Endothelial cell of umbilical vein (primary cell): ENCODE measurements at regions not wholly inside any gene's neighbourhood (a gene's known extent, or its start where the extent isn't known, plus 50 kb on each side); places are given as distances from the start of the nearest gene placed in this dataset.

Experiments used
- BruUV-seq: library from RNA; stranded (reverse); fragments of 400-500 nt; replicated peaks from 2 replicates; lab custom pipeline; 2021; lab: Mats Ljungman, UMichigan
- CTCF ChIA-PET: fragments of 300-600, 350-600 bp; sonication (Branson Sonifier 250); formaldehyde crosslinking; loops from one replicate; lab custom pipeline; 2021; ENCODE audit warnings: antibody characterized with exemption, inconsistent platforms; lab: Charles Lee
- POLR2A ChIA-PET: fragments of 300-600, 350-600 bp; sonication (Branson Sonifier 250); formaldehyde crosslinking; loops from one replicate; lab custom pipeline; 2021; ENCODE audit warnings: antibody characterized with exemption, inconsistent platforms; lab: Charles Lee
- DNase-seq: peaks from one replicate; pipeline ENCODE4 v3.0.0-alpha.2; 2011; ENCODE audit warnings: low read depth, low spot score
- FAIRE-seq: peaks from 2 replicates; lab custom pipeline; 2011; peaks lifted over from hg19 to GRCh38; lab: Jason Lieb, UNC
- H2AFZ ChIP-seq: 2 replicates; pipeline ENCODE4 v1.6.0; 2012; ENCODE audit warnings: low read depth, low read length, control low read depth, inconsistent platforms
- H3K27ac ChIP-seq: 2 replicates; pipeline ENCODE4 v1.5.1; 2011; ENCODE audit warnings: low read depth, mild to moderate bottlenecking, control low read depth, low read length, moderate library complexity; ENCODE audit not compliant: insufficient read depth
- H3K27me3 ChIP-seq, 2 experiments: 2 replicates each; pipeline versions ENCODE4 v1.6.0 to v1.6.1; 2011; ENCODE audit warnings: low read length in 2 of 2, mixed read lengths in 1 of 2; ENCODE audit not compliant: control insufficient read depth in 2 of 2, insufficient read depth in 2 of 2
- H3K36me3 ChIP-seq, 2 experiments: 2 replicates in 1 of 2; 3 replicates in 1 of 2; pipeline ENCODE4 v1.5.1; 2011; ENCODE audit warnings: low read length in 2 of 2, mild to moderate bottlenecking in 1 of 2, moderate library complexity in 1 of 2; ENCODE audit not compliant: control insufficient read depth in 2 of 2, insufficient read depth in 2 of 2; ENCODE audit errors: extremely low read depth in 1 of 2
- H3K4me1 ChIP-seq: 3 replicates; pipeline ENCODE4 v1.5.1; 2011; ENCODE audit warnings: mild to moderate bottlenecking, low read length; ENCODE audit not compliant: control insufficient read depth, insufficient read depth; ENCODE audit errors: extremely low read depth
- H3K4me2 ChIP-seq: 2 replicates; pipeline ENCODE4 v1.6.1; 2011; ENCODE audit warnings: low read length, control low read depth, mixed read lengths; ENCODE audit not compliant: insufficient read depth
- H3K4me3 ChIP-seq, 3 experiments: fragments of 200-600 bp in 1 of 3; sonication (generic), shearing (Covaris generic) in 1 of 3; replicated peaks in 1 of 3; 2 replicates each; pipeline ENCODE4 v1.5.1; 2011 to 2016; ENCODE audit warnings: control low read depth in 3 of 3, low read length in 3 of 3, mild to moderate bottlenecking in 2 of 3, inconsistent platforms in 1 of 3, low read depth in 1 of 3, moderate library complexity in 1 of 3; ENCODE audit not compliant: insufficient read depth in 1 of 3
- H3K79me2 ChIP-seq: 2 replicates; pipeline ENCODE4 v1.6.0; 2012; ENCODE audit warnings: low read length, inconsistent platforms; ENCODE audit not compliant: control insufficient read depth, insufficient read depth
- H3K9ac ChIP-seq: replicated peaks from 2 replicates; pipeline ENCODE3; 2011; ENCODE audit warnings: low read length, control low read depth; ENCODE audit not compliant: insufficient read depth; ENCODE audit errors: extremely low read depth
- H3K9me1 ChIP-seq: replicated peaks from 3 replicates; pipeline ENCODE4 v1.6.0; 2011; ENCODE audit warnings: mild to moderate bottlenecking, low read length; ENCODE audit not compliant: control insufficient read depth, insufficient read depth; ENCODE audit errors: extremely low read depth
- H3K9me3 ChIP-seq: replicated peaks from 2 replicates; pipeline ENCODE4 v1.5.1; 2012; ENCODE audit warnings: low read length, inconsistent platforms; ENCODE audit not compliant: control insufficient read depth, insufficient read depth
- H4K20me1 ChIP-seq: replicated peaks from 2 replicates; pipeline ENCODE3; 2011; ENCODE audit warnings: mild to moderate bottlenecking, low read length; ENCODE audit not compliant: control insufficient read depth, insufficient read depth; ENCODE audit errors: extremely low read depth
- CTCF ChIP-seq, 2 donors: IDR thresholded peaks; 1 replicate in 1 of 2; 2 replicates in 1 of 2; pipeline ENCODE4 v1.5.1; 2011; ENCODE audit warnings: low read length in 2 of 2, mild to moderate bottlenecking in 2 of 2, moderate library complexity in 2 of 2, control low read depth in 1 of 2, inconsistent platforms in 1 of 2, low read depth in 1 of 2; ENCODE audit not compliant: insufficient read depth in 1 of 2; ENCODE audit errors: extremely low read depth in 1 of 2
- EZH2 ChIP-seq: IDR thresholded peaks from 2 replicates; pipeline ENCODE4 v1.6.1; 2012; ENCODE audit warnings: borderline replicate concordance, low read depth, mild to moderate bottlenecking, moderate library complexity, low read length, inconsistent platforms; ENCODE audit not compliant: severe bottlenecking
- FOS ChIP-seq: IDR thresholded peaks from 2 replicates; pipeline ENCODE4 v1.6.1; 2011; ENCODE audit warnings: mild to moderate bottlenecking, low read length, moderate library complexity, borderline replicate concordance; ENCODE audit not compliant: insufficient read depth
- GATA2 ChIP-seq: IDR thresholded peaks from 2 replicates; pipeline ENCODE4 v1.7.0; 2011; ENCODE audit warnings: low read depth, mild to moderate bottlenecking, moderate library complexity, mixed read lengths, low read length; ENCODE audit not compliant: insufficient read length, insufficient read depth
- JUN ChIP-seq: IDR thresholded peaks from 2 replicates; pipeline ENCODE4 v1.6.1; 2011; ENCODE audit warnings: borderline replicate concordance, low read depth; ENCODE audit not compliant: insufficient read length, insufficient read depth
- MYC ChIP-seq: IDR thresholded peaks from one replicate; pipeline ENCODE4 v1.6.1; 2011; ENCODE audit warnings: mild to moderate bottlenecking, low read depth, low read length
- POLR2A ChIP-seq: IDR thresholded peaks from 2 replicates; pipeline ENCODE4 v1.6.1; 2012; ENCODE audit warnings: low read depth, mild to moderate bottlenecking, control low read depth, low read length
- POLR2AphosphoS5 ChIP-seq: IDR thresholded peaks from 2 replicates; pipeline ENCODE4 v1.6.1; 2012; ENCODE audit warnings: low read depth, mild to moderate bottlenecking, control low read depth, low read length, moderate library complexity; ENCODE audit not compliant: insufficient read depth
- dilution Hi-C: fragments of 300-500 bp; cut with MboI; formaldehyde crosslinking; loops from one replicate; pipeline ENCODE4 v1.15.0; 2019; ENCODE audit warnings: low sequenced_read_pairs; ENCODE audit not compliant: extremely low pct_ligation_motif_present
- intact Hi-C: fragments of 100-400 bp; cut with micrococcal nuclease; formaldehyde crosslinking; loops from one replicate; pipeline ENCODE4 v1.10.0; 2022
- TF ChIP-seq, protein P1 (sequence below): IDR thresholded peaks from 2 replicates; pipeline ENCODE4 v1.6.1; 2011; ENCODE audit not compliant: insufficient read depth, insufficient read length

GRCh38 chr2:51760441-51760840, 728.5 kb upstream of the NRXN1 start:
- Histone ChIP-seq H3K4me1 (no peaks in the 10 kb centered on the region), H3K79me2 (no peaks in the 10 kb centered on the region), H3K36me3 (no peaks in the 10 kb centered on the region), H2AFZ (no peak overlapping the region), H3K9me1 (no peaks in the 10 kb centered on the region), H3K4me3 (no peak overlapping the region), H3K27me3 (no peaks in the 10 kb centered on the region), H3K9ac (no peak overlapping the region), H3K27ac (no peak overlapping the region), H3K4me2 (no peak overlapping the region), H4K20me1 (no peaks in the 10 kb centered on the region), H3K9me3 (no peaks in the 10 kb centered on the region)
- dilution Hi-C loops (no loop called here), intact Hi-C loops (no loop called here)
- POLR2A ChIA-PET = no interaction called here
- TF ChIP-seq, protein P1, sequence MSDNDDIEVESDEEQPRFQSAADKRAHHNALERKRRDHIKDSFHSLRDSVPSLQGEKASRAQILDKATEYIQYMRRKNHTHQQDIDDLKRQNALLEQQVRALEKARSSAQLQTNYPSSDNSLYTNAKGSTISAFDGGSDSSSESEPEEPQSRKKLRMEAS = no peak
- no peak for TF ChIP-seq MYC
- no peak for TF ChIP-seq POLR2A
- TF ChIP-seq GATA2 = no peak
- TF ChIP-seq JUN = no peak
- TF ChIP-seq EZH2 = no peak
- TF ChIP-seq CTCF (IDR thresholded peaks at IDR 0.05; ENCODE audit: extremely low read depth in 1 of 2, insufficient read depth in 1 of 2, low read depth in 1 of 2, low read length in 2 of 2) = no peak
- TF ChIP-seq FOS = no peak
- no peak for TF ChIP-seq POLR2AphosphoS5
- FAIRE-seq = no peak
- BruUV-seq = no TSS peak
- CTCF ChIA-PET = interaction anchor here (0.6 kb wide), 1 partner anchor 63 kb away, joined by 3 read pairs; no protein-coding TSS in a partner anchor
- DNase-seq = no peak
